HG03060 (cell line): ENCODE measurements at regions not wholly inside any gene's neighbourhood (a gene's known extent, or its start where the extent isn't known, plus 50 kb on each side); places are given as distances from the start of the nearest gene placed in this dataset.

ENCODE experiments used
- ATAC-seq: cut with Tn5 transposase; IDR thresholded peaks from one replicate; pipeline ENCODE4 v1.9.1; 2021; ENCODE audit warnings: low read depth, moderate number of reproducible peaks; ENCODE audit not compliant: unreplicated experiment

GRCh38 chr11:39165021-39165420, 2294.4 kb downstream of the LRRC4C start:
- ATAC-seq, result no peak

GRCh38 chr11:39149214-39149613, 2310.2 kb downstream of the LRRC4C start:
- no peak for ATAC-seq

- ATAC-seq, result no peak
Observed at GRCh38 chr11:39145346-39145745, 2314.1 kb downstream of the LRRC4C start.

- ATAC-seq, result no peak
Observed at GRCh38 chr11:39144351-39145130, 2314.9 kb downstream of the LRRC4C start.

- ATAC-seq, result no peak
Observed at GRCh38 chr11:39139581-39139980, 2319.9 kb downstream of the LRRC4C start.

GRCh38 chr11:39120890-39121289, 2338.6 kb downstream of the LRRC4C start:
- no peak for ATAC-seq

GRCh38 chr11:39113606-39114005, 2345.8 kb downstream of the LRRC4C start:
- ATAC-seq, result no peak

GRCh38 chr11:39102236-39102635, 2357.2 kb downstream of the LRRC4C start:
- no peak for ATAC-seq

GRCh38 chr11:39078465-39078864, 2381.0 kb downstream of the LRRC4C start:
- no peak for ATAC-seq

- ATAC-seq, result no peak
Observed at GRCh38 chr11:39037611-39038010, 2421.8 kb downstream of the LRRC4C start.

- no peak for ATAC-seq
Observed at GRCh38 chr11:39036021-39036420, 2423.4 kb downstream of the LRRC4C start.

GRCh38 chr11:39021539-39021938, 2423.5 kb upstream of the RAG2 start:
- ATAC-seq, result no peak

GRCh38 chr11:39011797-39012196, 2413.8 kb upstream of the RAG2 start:
- ATAC-seq, result no peak

GRCh38 chr11:38990841-38991240, 2392.8 kb upstream of the RAG2 start:
- no peak for ATAC-seq

GRCh38 chr11:38990139-38990538, 2392.1 kb upstream of the RAG2 start:
- no peak for ATAC-seq

GRCh38 chr11:38988908-38989307, 2390.9 kb upstream of the RAG2 start:
- no peak for ATAC-seq

GRCh38 chr11:38972220-38972619, 2374.2 kb upstream of the RAG2 start:
- ATAC-seq, result no peak

- ATAC-seq, result no peak
Observed at GRCh38 chr11:38971141-38971540, 2373.1 kb upstream of the RAG2 start.

- no peak for ATAC-seq
Observed at GRCh38 chr11:38968951-38969350, 2370.9 kb upstream of the RAG2 start.

- no peak for ATAC-seq
Observed at GRCh38 chr11:38952698-38953097, 2354.7 kb upstream of the RAG2 start.

GRCh38 chr11:38950867-38951266, 2352.8 kb upstream of the RAG2 start:
- ATAC-seq, result no peak

- no peak for ATAC-seq
Observed at GRCh38 chr11:38948392-38948791, 2350.4 kb upstream of the RAG2 start.

GRCh38 chr11:38937709-38938108, 2339.7 kb upstream of the RAG2 start:
- ATAC-seq, result no peak
